ENCODE measurements at regions not wholly inside any gene's neighbourhood (a gene's known extent, or its start where the extent isn't known, plus 50 kb on each side); places are given as distances from the start of the nearest gene placed in this dataset.
"Not testable (repeated sequence)": the region's sequence is repeated elsewhere in the genome, so short reads cannot be mapped to it uniquely, and the experiment has no call there.

- DNase-seq (ENCODE audit: low read depth): no peak
These were observed 1047.6 kb downstream of the SLITRK5 start for GRCh38 chr13:88718781-88719180.

- DNase-seq (ENCODE audit: low read depth): no peak
These were observed 1054.9 kb downstream of the SLITRK5 start for GRCh38 chr13:88726075-88726474.

GRCh38 chr13:88727236-88727635 lies 1056.1 kb downstream of the SLITRK5 start:
- DNase-seq (ENCODE audit: low read depth): not testable (repeated sequence)

GRCh38 chr13:88729605-88730004 lies 1058.4 kb downstream of the SLITRK5 start:
- DNase-seq (ENCODE audit: low read depth): no peak

- DNase-seq (ENCODE audit: low read depth): no peak
These were observed 1064.9 kb downstream of the SLITRK5 start for GRCh38 chr13:88736026-88736425.

GRCh38 chr13:88739195-88739594 lies 1068.0 kb downstream of the SLITRK5 start:
- DNase-seq (ENCODE audit: low read depth): no peak

GRCh38 chr13:88744289-88744688 lies 1073.1 kb downstream of the SLITRK5 start:
- no peak for DNase-seq (ENCODE audit: low read depth)

GRCh38 chr13:88745011-88745410 lies 1073.8 kb downstream of the SLITRK5 start:
- DNase-seq (ENCODE audit: low read depth): no peak

- no peak for DNase-seq (ENCODE audit: low read depth)
These were observed 1080.9 kb downstream of the SLITRK5 start for GRCh38 chr13:88752041-88752440.

- no peak for DNase-seq (ENCODE audit: low read depth)
These were observed 1083.0 kb downstream of the SLITRK5 start for GRCh38 chr13:88754141-88754540.

- peak; percentile 21 for DNase-seq (ENCODE audit: low read depth)
These were observed 1090.0 kb downstream of the SLITRK5 start for GRCh38 chr13:88761145-88761544.

- DNase-seq (ENCODE audit: low read depth): no peak
These were observed 1092.9 kb downstream of the SLITRK5 start for GRCh38 chr13:88764103-88764502.

GRCh38 chr13:88800505-88800904 lies 1129.3 kb downstream of the SLITRK5 start:
- no peak for DNase-seq (ENCODE audit: low read depth)

GRCh38 chr13:88801361-88801760 lies 1130.2 kb downstream of the SLITRK5 start:
- no peak for DNase-seq (ENCODE audit: low read depth)

GRCh38 chr13:88802886-88803285 lies 1131.7 kb downstream of the SLITRK5 start:
- no peak for DNase-seq (ENCODE audit: low read depth)

GRCh38 chr13:88806438-88806837 lies 1135.3 kb downstream of the SLITRK5 start:
- no peak for DNase-seq (ENCODE audit: low read depth)

- DNase-seq (ENCODE audit: low read depth): no peak
These were observed 1146.4 kb downstream of the SLITRK5 start for GRCh38 chr13:88817560-88817959.

GRCh38 chr13:88823114-88823513 lies 1151.9 kb downstream of the SLITRK5 start:
- no peak for DNase-seq (ENCODE audit: low read depth)

GRCh38 chr13:88824218-88824617 lies 1153.0 kb downstream of the SLITRK5 start:
- DNase-seq (ENCODE audit: low read depth): no peak

GRCh38 chr13:88840085-88840484 lies 1168.9 kb downstream of the SLITRK5 start:
- no peak for DNase-seq (ENCODE audit: low read depth)

GRCh38 chr13:88852293-88852692 lies 1181.1 kb downstream of the SLITRK5 start:
- DNase-seq (ENCODE audit: low read depth): not testable (repeated sequence)

- DNase-seq (ENCODE audit: low read depth): no peak
These were observed 1186.1 kb downstream of the SLITRK5 start for GRCh38 chr13:88857256-88857655.

GRCh38 chr13:88862095-88862620 lies 1191.0 kb downstream of the SLITRK5 start:
- no peak for DNase-seq (ENCODE audit: low read depth)

- no peak for DNase-seq (ENCODE audit: low read depth)
These were observed 1191.9 kb downstream of the SLITRK5 start for GRCh38 chr13:88863116-88863515.

GRCh38 chr13:88866195-88866594 lies 1195.0 kb downstream of the SLITRK5 start:
- DNase-seq (ENCODE audit: low read depth): no peak

Data from CMK (cell line).